ENCODE measurements at regions not wholly inside any gene's neighbourhood (a gene's known extent, or its start where the extent isn't known, plus 50 kb on each side); places are given as distances from the start of the nearest gene placed in this dataset.

GRCh38 chr11:25633230-25633629 is 698.7 kb upstream of the ANO3 start:
- TF ChIP-seq YY1 (IDR thresholded peaks at IDR 0.05; ENCODE audit: insufficient read depth, insufficient read length) (no peak), SUZ12 (IDR thresholded peaks at IDR 0.05; ENCODE audit: extremely low read depth, insufficient read depth, insufficient read length) (no peak)

Data from NT2/D1 (cell line).